Parathyroid adenoma (tissue), 2 donors: ENCODE measurements at regions not wholly inside any gene's neighbourhood (a gene's known extent, or its start where the extent isn't known, plus 50 kb on each side); places are given as distances from the start of the nearest gene placed in this dataset.

Source experiments
- H2AFZ ChIP-seq: fragments of 300-600 bp; sonication (generic); one replicate; pipeline ENCODE4 v1.7.0; 2017; ENCODE audit warnings: antibody characterized with exemption, mild to moderate bottlenecking
- H3K27ac ChIP-seq: fragments of 300-600 bp; sonication (generic); one replicate; pipeline ENCODE4 v1.7.0; 2017
- H3K27me3 ChIP-seq: fragments of 300-600 bp; sonication (generic); one replicate; pipeline ENCODE4 v1.7.0; 2017; ENCODE audit warnings: low read length; ENCODE audit not compliant: control insufficient read depth, insufficient read depth
- H3K36me3 ChIP-seq: fragments of 300-600 bp; sonication (generic); one replicate; pipeline ENCODE4 v1.7.0; 2017; ENCODE audit warnings: low read length; ENCODE audit not compliant: control insufficient read depth, insufficient read depth
- H3K4me1 ChIP-seq: fragments of 300-600 bp; sonication (generic); one replicate; pipeline ENCODE4 v1.7.0; 2017; ENCODE audit warnings: control low read depth
- H3K4me2 ChIP-seq: fragments of 300-600 bp; sonication (generic); one replicate; pipeline ENCODE4 v1.7.0; 2017; ENCODE audit warnings: low read length
- H3K4me3 ChIP-seq: fragments of 300-600 bp; sonication (generic); one replicate; pipeline ENCODE4 v1.7.0; 2017; ENCODE audit warnings: low read depth, low read length
- H3K79me2 ChIP-seq: fragments of 300-600 bp; sonication (generic); one replicate; pipeline ENCODE4 v1.7.0; 2017; ENCODE audit warnings: control low read depth
- H3K9ac ChIP-seq: fragments of 300-600 bp; sonication (generic); one replicate; pipeline ENCODE4 v1.7.0; 2017; ENCODE audit warnings: mild to moderate bottlenecking
- H3K9me3 ChIP-seq: fragments of 300-600 bp; sonication (generic); one replicate; pipeline ENCODE4 v1.7.0; 2017; ENCODE audit warnings: low read length; ENCODE audit not compliant: control insufficient read depth
- TF ChIP-seq, protein P1 (sequence below): fragments of 300-600 bp; sonication (generic); IDR thresholded peaks from one replicate; pipeline ENCODE4 v1.7.0; 2017; ENCODE audit warnings: antibody characterized with exemption, mild to moderate bottlenecking
- donor health status: primary hyperparathyroidism.

GRCh38 chr5:135232958-135233357 is 166.1 kb downstream of the MACROH2A1 start:
- Histone ChIP-seq H3K27me3 (no peaks in the 10 kb centered on the region), H3K4me2 (no peak overlapping the region), H3K27ac (no peak overlapping the region), H3K36me3 (no peaks in the 10 kb centered on the region), H3K4me1 (no peaks in the 10 kb centered on the region), H3K9ac (no peak overlapping the region), H3K9me3 (no peaks in the 10 kb centered on the region), H3K79me2 (no peaks in the 10 kb centered on the region), H3K4me3 (no peak overlapping the region), H2AFZ (no peak overlapping the region)
- TF ChIP-seq, protein P1, sequence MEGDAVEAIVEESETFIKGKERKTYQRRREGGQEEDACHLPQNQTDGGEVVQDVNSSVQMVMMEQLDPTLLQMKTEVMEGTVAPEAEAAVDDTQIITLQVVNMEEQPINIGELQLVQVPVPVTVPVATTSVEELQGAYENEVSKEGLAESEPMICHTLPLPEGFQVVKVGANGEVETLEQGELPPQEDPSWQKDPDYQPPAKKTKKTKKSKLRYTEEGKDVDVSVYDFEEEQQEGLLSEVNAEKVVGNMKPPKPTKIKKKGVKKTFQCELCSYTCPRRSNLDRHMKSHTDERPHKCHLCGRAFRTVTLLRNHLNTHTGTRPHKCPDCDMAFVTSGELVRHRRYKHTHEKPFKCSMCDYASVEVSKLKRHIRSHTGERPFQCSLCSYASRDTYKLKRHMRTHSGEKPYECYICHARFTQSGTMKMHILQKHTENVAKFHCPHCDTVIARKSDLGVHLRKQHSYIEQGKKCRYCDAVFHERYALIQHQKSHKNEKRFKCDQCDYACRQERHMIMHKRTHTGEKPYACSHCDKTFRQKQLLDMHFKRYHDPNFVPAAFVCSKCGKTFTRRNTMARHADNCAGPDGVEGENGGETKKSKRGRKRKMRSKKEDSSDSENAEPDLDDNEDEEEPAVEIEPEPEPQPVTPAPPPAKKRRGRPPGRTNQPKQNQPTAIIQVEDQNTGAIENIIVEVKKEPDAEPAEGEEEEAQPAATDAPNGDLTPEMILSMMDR, result no peak

- Histone ChIP-seq H3K9ac (no peak overlapping the region), H3K4me3 (no peak overlapping the region), H3K27me3 (no peaks in the 10 kb centered on the region), H3K79me2 (no peaks in the 10 kb centered on the region), H3K9me3 (no peaks in the 10 kb centered on the region), H3K27ac (no peak overlapping the region), H3K4me1 (no peaks in the 10 kb centered on the region), H3K4me2 (no peak overlapping the region), H2AFZ (no peak overlapping the region), H3K36me3 (no peaks in the 10 kb centered on the region)
- TF ChIP-seq, protein P1, result no peak
These were observed 167.7 kb downstream of the MACROH2A1 start for GRCh38 chr5:135231289-135231688.

DNA sequence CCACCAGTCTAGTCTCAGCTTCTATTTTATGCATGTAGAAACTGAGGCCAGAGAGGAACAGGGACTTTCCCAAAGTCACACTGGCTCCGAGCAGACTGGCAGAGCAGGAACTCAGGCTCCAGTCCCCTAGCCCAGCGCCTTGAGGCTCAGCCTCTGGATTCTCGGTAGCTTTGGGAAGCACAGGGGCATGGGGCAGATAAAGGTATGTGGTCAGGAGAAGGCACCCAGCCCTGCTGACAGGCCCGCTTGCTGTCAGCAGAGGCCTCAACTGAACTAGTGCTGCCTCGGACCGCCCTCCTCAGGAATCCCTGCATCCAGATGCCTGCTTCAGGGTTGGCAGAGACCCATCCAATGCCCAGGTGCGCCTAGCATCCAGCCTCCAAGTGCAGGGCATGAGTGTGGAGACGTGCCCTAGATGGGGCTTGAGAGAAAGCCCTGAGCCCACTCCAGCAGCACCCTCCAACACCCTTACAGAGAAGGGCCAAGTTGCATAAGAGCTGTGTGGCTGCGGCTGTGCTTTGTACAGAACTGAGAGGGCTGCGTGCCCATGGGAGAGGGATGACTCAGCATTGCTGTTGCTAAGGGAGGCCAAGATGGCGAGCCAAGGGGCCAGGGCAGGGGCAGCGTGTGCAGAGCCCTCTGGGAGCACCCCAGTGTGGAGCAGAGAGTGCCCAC is 168.6 kb downstream of the MACROH2A1 start:
- Histone ChIP-seq H3K36me3 (no peaks in the 10 kb centered on the region), H3K4me1 (no peaks in the 10 kb centered on the region), H2AFZ (no peak overlapping the region), H3K27ac (no peak overlapping the region), H3K9me3 (no peaks in the 10 kb centered on the region), H3K27me3 (no peaks in the 10 kb centered on the region), H3K9ac (no peak overlapping the region), H3K4me3 (no peak overlapping the region), H3K79me2 (no peaks in the 10 kb centered on the region), H3K4me2 (no peak overlapping the region)
- TF ChIP-seq, protein P1, result no peak

- no peaks in the 10 kb centered on the region for H3K4me1 ChIP-seq
- H3K27me3 ChIP-seq, result no peaks in the 10 kb centered on the region
- no peak overlapping the region for H3K27ac ChIP-seq
- TF ChIP-seq, protein P1, result no peak
- H3K9ac ChIP-seq, result no peak overlapping the region
- H3K9me3 ChIP-seq, result no peaks in the 10 kb centered on the region
- no peak overlapping the region for H2AFZ ChIP-seq
- no peak overlapping the region for H3K4me2 ChIP-seq
- H3K79me2 ChIP-seq, result no peaks in the 10 kb centered on the region
- no peaks in the 10 kb centered on the region for H3K36me3 ChIP-seq
- no peak overlapping the region for H3K4me3 ChIP-seq
These were observed 169.3 kb downstream of the MACROH2A1 start for GRCh38 chr5:135229679-135230132.

DNA sequence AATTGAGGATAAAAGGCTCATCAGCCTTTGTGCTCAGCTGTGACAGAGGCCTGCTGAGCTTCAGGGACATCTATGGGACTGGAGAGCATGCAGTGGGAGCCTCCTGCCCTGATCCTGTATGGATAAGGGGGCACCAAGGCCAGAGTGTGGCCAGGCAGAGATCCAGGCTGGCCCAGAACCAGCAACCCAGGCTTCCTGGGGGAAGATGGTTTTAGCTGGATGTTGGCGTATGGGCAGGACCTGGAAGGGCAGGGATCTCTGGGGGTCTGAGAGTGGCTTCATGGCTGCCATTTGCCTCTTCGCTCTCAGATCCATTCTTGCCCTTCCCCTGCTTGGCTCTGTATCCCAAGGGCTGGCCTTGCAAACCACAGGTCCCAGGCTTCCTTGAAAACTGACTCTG is 169.9 kb downstream of the MACROH2A1 start:
- no peak overlapping the region for H3K9ac ChIP-seq
- no peak overlapping the region for H2AFZ ChIP-seq
- TF ChIP-seq, protein P1, result no peak
- no peaks in the 10 kb centered on the region for H3K9me3 ChIP-seq
- no peak overlapping the region for H3K4me2 ChIP-seq
- no peaks in the 10 kb centered on the region for H3K27me3 ChIP-seq
- no peaks in the 10 kb centered on the region for H3K79me2 ChIP-seq
- H3K27ac ChIP-seq, result no peak overlapping the region
- H3K36me3 ChIP-seq, result no peaks in the 10 kb centered on the region
- no peak overlapping the region for H3K4me3 ChIP-seq
- no peaks in the 10 kb centered on the region for H3K4me1 ChIP-seq
